Prostate gland (tissue), 2 donors: ENCODE measurements at regions not wholly inside any gene's neighbourhood (a gene's known extent, or its start where the extent isn't known, plus 50 kb on each side); places are given as distances from the start of the nearest gene placed in this dataset.

Experiments
- DNase-seq: peaks from one replicate; pipeline ENCODE4 v3.0.0-alpha.2; 2019; ENCODE audit warnings: low spot score
- H3K27ac ChIP-seq, 2 donors: fragments of 200-600 bp; sonication (generic); 2 replicates each; pipeline ENCODE4 v1.5.1; 2017 to 2019
- H3K27me3 ChIP-seq: fragments of 200-600 bp; sonication (generic); replicated peaks from 2 replicates; pipeline ENCODE4 v1.5.1; 2019; ENCODE audit not compliant: insufficient read depth
- H3K36me3 ChIP-seq, 2 donors: fragments of 200-600 bp; sonication (generic); 1 replicate in 1 of 2; 2 replicates in 1 of 2; pipeline versions ENCODE4 v1.5.1 to v1.8.1; 2017 to 2019
- H3K4me1 ChIP-seq: fragments of 200-600 bp; sonication (generic); replicated peaks from 2 replicates; pipeline ENCODE4 v1.5.1; 2019
- H3K4me3 ChIP-seq, 2 donors: fragments of 200-600 bp; sonication (generic); 2 replicates each; pipeline ENCODE4 v1.5.1; 2017 to 2019
- H3K9me3 ChIP-seq: fragments of 200-600 bp; sonication (generic); 2 replicates; pipeline ENCODE4 v1.5.1; 2017
- CTCF ChIP-seq, 4 experiments: fragments of 200-600 bp in 2 of 4; fragments of 450-650 bp in 2 of 4; sonication (generic) in 2 of 4; IDR thresholded peaks; 1 replicate in 3 of 4; 2 replicates in 1 of 4; pipeline ENCODE4 v1.5.1; 2016 to 2019; ENCODE audit warnings: antibody characterized with exemption in 4 of 4, mild to moderate bottlenecking in 2 of 4, moderate library complexity in 2 of 4
- POLR2A ChIP-seq: fragments of 450-650 bp; IDR thresholded peaks from one replicate; pipeline ENCODE4 v1.6.1; 2016; ENCODE audit warnings: antibody characterized with exemption, mild to moderate bottlenecking
- POLR2AphosphoS5 ChIP-seq: sonication (generic); formaldehyde crosslinking; IDR thresholded peaks from one replicate; pipeline ENCODE4 v1.6.1; 2017; ENCODE audit warnings: antibody characterized with exemption
- WGBS: methylation state at CpG from one replicate; pipeline ENCODE4 v1.1.5; 2018; 5-methylcytosine and 5-hydroxymethylcytosine counted together
- intact Hi-C: fragments of 100-400 bp; cut with DNase I; formaldehyde crosslinking; loops from one replicate; pipeline ENCODE4 v1.14.2; 2022

DNA sequence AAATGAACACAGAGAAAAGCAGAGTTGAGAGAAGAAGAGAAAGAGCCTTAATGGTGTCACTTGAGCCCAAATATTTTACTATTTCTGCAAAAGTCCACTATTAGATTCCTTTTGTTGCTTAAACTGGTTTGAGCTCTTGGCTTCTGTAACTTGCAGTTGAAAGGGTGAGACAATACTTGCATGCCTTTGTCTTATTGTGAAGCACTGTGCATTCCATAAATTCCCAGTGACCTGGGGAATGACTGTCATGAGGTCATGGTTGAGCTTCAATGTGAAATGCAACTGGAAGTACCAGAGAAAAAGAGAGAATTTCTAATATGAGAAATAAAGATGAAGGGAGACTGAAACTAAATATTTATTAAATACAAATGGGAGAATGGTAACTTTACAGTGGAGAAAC, 310.9 kb downstream of the TDRD3 start:
- H3K4me1 ChIP-seq: no peaks in the 10 kb centered on the region
- no peaks in the 10 kb centered on the region for H3K36me3 ChIP-seq
- TF ChIP-seq POLR2AphosphoS5 (no peak), POLR2A (no peak), CTCF (IDR thresholded peaks at IDR 0.05) (no peak)
- intact Hi-C loops: no loop called here
- H3K9me3 ChIP-seq: peaks cover 4% of the 10 kb centered on the region
- H3K4me3 ChIP-seq: no peak overlapping the region
- H3K27me3 ChIP-seq: no peaks in the 10 kb centered on the region
- H3K27ac ChIP-seq: no peak overlapping the region
- no peak for DNase-seq

DNA sequence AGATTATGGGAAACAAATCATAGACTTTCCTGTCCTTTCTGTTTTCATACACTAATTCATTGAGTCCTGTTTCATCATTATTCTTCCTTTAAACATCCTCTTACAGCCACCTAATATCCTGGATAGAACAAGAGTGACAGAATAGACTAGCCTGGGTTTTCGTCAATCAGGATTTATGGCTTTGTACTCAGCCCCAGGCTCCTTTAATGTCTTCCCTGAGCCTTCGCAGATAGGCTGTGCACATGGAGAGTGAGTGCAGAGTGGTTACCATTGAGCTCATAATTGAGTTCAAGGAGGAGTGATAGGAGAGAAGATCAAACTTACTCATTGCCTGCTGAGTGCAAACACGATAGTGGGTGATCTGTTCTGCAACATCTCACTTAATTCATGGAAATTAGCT, 304.9 kb downstream of the TDRD3 start:
- peaks cover 4% of the 10 kb centered on the region for H3K9me3 ChIP-seq
- H3K4me3 ChIP-seq: no peak overlapping the region
- intact Hi-C loops: no loop called here
- WGBS: 68% methylated on average over 3 of the region's 3 CpGs
- no peak for TF ChIP-seq POLR2A
- TF ChIP-seq POLR2AphosphoS5: no peak
- no peak for TF ChIP-seq CTCF (IDR thresholded peaks at IDR 0.05)
- no peaks in the 10 kb centered on the region for H3K4me1 ChIP-seq
- H3K36me3 ChIP-seq: no peaks in the 10 kb centered on the region
- H3K27ac ChIP-seq: no peak overlapping the region
- DNase-seq: no peak
- H3K27me3 ChIP-seq: no peaks in the 10 kb centered on the region

GRCh38 chr13:60700994-60701393, 304.0 kb downstream of the TDRD3 start:
- DNase-seq: no peak
- Histone ChIP-seq H3K4me1 (no peaks in the 10 kb centered on the region), H3K36me3 (no peaks in the 10 kb centered on the region), H3K9me3 (peaks cover under 1% of the 10 kb centered on the region), H3K27ac (no peak overlapping the region), H3K4me3 (no peak overlapping the region), H3K27me3 (no peaks in the 10 kb centered on the region)
- intact Hi-C loops: no loop called here
- TF ChIP-seq POLR2AphosphoS5: no peak
- no peak for TF ChIP-seq CTCF (IDR thresholded peaks at IDR 0.05)
- WGBS: 57% methylated on average over 4 of the region's 4 CpGs

DNA sequence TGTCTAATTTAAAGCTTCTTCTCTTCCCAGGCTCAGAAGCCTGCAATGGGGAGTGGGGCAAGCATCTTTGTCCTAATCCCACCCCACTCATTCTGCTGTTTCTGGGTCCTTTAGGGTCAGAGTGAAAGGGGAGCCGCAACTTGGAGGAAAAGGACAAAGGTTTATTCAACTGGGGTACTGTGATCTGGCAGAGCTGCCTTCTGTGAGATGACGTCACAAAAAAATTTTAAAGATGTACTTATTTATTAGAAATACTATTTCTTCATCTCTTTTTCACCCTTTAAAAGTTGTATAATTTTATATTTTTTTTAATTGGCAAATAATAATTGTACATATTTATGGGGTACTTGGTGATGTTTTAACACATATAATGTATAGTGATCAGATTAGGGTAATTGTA, 302.6 kb downstream of the TDRD3 start:
- no peak for DNase-seq
- no peak overlapping the region for H3K27ac ChIP-seq
- TF ChIP-seq POLR2AphosphoS5 (no peak), CTCF (IDR thresholded peaks at IDR 0.05) (no peak), POLR2A (no peak)
- no peaks in the 10 kb centered on the region for H3K36me3 ChIP-seq
- no peaks in the 10 kb centered on the region for H3K27me3 ChIP-seq
- WGBS: 96% methylated on average over 2 of the region's 2 CpGs
- intact Hi-C loops: no loop called here
- H3K4me3 ChIP-seq: no peak overlapping the region
- no peaks in the 10 kb centered on the region for H3K4me1 ChIP-seq
- H3K9me3 ChIP-seq: no peaks in the 10 kb centered on the region

- WGBS: 21% methylated on average over 6 of the region's 6 CpGs
- Histone ChIP-seq H3K27ac (no peak overlapping the region), H3K4me1 (no peaks in the 10 kb centered on the region), H3K36me3 (no peaks in the 10 kb centered on the region), H3K4me3 (no peak overlapping the region), H3K9me3 (no peaks in the 10 kb centered on the region), H3K27me3 (no peaks in the 10 kb centered on the region)
- no peak for TF ChIP-seq POLR2AphosphoS5
- no peak for TF ChIP-seq CTCF (IDR thresholded peaks at IDR 0.05)
- no peak for TF ChIP-seq POLR2A
- DNase-seq: no peak
- intact Hi-C loops: no loop called here
Observed at GRCh38 chr13:60696602-60697001, 299.6 kb downstream of the TDRD3 start.
